Erythroblast (primary cell): ENCODE measurements at regions not wholly inside any gene's neighbourhood (a gene's known extent, or its start where the extent isn't known, plus 50 kb on each side); places are given as distances from the start of the nearest gene placed in this dataset.

Experiments used
- GATA1 ChIP-seq: IDR thresholded peaks from 2 replicates; pipeline ENCODE4 v1.6.1; 2011; ENCODE audit warnings: low read depth, mild to moderate bottlenecking, control low read depth, low read length, moderate library complexity
- POLR2A ChIP-seq: IDR thresholded peaks from 2 replicates; pipeline ENCODE4 v1.6.1; 2011; ENCODE audit warnings: mild to moderate bottlenecking, low read length

GRCh38 chr5:33153831-33154230, 286.9 kb upstream of the TARS1 start:
- TF ChIP-seq POLR2A (no peak), GATA1 (no peak)
